D341Med (cell line): ENCODE measurements at regions not wholly inside any gene's neighbourhood (a gene's known extent, or its start where the extent isn't known, plus 50 kb on each side); places are given as distances from the start of the nearest gene placed in this dataset.
"Not testable (repeated sequence)": the region's sequence is repeated elsewhere in the genome, so short reads cannot be mapped to it uniquely, and the experiment has no call there.

Source experiments
- DNase-seq: peaks from one replicate; pipeline ENCODE4 v3.0.0; 2012; ENCODE audit warnings: low spot score

DNA sequence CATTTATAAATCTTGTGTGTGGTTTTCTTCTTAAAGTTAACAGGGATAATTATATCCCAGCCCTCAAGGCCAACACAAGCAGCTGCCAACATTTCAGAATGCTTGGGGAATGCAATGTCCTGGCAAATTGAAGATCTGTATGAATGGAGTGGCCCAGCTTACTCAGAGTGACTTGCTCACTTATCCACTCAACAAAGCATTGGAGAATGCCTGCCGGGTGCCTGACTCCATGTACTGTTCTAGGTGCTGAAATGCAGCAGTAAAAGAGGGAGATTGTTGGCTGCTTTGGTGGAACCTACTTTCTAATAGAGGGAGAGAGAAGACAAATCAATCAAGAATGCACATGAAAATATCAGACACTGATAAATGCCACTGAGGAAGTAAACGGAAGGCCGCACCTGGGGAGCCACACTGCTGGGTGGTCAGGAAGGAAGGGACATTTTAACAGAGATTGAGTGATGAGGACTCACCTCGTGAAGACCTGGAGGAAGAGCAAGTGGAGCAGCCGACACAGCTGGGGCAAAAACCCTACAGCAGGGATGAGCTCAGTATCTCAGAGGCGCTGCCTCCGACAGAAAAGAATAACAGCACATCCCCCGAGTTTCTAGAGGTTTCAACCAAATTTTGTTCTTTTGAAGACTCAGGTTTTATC is 61.2 kb upstream of the VASH1 start:
- DNase-seq = no peak

DNA sequence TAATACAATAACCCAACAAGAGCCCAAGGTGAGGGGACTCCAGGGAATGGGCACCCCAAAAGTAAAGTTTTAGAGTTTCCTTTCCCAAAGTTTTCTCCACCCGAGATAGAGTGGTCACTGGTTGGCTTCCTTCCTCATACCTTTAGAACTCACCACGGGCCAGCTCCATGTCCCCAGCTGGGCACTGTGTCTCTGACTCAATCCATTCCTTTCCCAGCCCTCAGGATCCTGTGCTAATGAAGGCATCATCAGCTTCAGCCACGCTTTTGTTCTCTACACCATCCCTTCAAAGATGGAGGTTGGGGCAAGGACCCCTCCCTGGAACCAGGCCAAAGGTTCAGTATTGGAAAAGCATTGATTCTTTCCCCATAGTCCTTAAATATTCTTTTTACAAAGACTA is 59.8 kb upstream of the VASH1 start:
- DNase-seq = no peak

DNA sequence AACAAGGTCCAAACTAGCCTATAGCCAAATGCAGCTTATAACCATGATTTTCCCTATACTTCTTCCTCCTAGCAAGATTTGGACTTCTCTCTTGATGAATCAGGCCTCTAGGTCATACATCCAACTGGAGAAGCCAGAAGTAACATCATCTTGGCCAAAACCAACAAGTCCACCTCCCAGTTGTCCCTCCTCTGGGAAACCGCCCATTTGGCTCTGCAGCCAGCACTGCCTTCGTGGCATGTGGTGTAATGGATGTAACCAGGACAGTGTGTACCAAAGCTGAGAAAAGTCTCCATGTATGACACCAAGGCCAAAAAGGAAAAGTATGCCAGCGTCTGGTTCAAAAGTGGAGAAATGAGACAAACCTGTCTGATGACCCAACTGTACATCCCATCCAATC is 59.3 kb upstream of the VASH1 start:
- no peak for DNase-seq

DNA sequence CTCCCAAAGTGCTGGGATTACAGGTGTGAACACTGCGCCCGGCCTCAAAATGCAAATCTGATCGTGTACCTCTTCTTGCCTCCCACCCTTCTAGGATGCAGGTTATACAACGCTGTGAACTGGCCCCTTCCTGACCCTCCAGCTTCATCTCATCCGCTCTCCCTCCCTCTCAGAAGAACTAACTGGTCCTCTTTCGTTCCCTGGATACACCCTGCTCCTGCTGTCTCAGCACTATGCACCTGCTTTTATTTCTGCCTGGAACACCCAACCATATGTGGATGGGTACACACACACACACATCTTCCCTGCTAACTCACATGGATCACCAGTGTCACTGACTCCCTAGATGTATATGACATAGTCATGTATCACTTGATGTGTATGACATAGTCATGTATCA is 56.1 kb upstream of the VASH1 start:
- DNase-seq = no peak

DNA sequence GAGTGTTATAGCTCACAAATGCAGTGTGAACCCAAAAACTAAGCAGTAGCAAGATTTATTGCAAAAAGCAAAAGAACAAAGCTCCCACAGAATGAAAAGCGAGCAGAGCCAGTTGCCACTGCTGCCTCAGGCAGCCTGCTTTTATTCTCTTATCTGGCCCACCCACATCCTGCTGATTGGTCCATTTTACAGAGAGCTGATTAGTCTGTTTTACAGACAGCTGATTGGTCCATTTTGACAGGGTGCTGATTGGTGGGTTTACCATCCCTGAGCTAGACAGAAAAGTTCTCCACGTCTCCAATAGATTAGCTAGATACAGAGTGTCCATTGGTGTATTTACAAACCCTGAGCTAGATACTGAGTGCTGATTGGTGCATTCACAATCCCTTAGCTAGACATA is 55.1 kb upstream of the VASH1 start:
- not testable (repeated sequence) for DNase-seq

DNA sequence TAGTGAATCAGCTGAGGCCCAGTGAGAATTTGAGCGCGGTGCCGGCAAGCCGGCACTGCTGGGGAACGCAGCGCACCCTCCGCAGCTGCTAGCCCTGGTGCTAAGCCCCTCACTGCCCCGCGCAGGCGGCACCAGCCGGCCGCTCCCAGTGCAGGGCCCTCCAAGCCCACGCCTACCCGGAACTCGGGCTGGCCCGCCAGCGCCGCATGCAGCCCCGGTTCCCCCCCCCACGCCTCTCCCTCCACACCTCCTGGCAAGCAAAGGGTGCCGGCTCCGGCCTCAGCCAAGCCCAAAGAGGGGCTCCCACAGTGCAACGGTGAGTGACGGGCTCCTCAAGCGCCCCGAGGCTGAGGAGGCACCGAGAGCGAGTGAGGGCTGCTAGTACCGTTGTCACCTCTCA is 54.5 kb upstream of the VASH1 start:
- DNase-seq = no peak

DNA sequence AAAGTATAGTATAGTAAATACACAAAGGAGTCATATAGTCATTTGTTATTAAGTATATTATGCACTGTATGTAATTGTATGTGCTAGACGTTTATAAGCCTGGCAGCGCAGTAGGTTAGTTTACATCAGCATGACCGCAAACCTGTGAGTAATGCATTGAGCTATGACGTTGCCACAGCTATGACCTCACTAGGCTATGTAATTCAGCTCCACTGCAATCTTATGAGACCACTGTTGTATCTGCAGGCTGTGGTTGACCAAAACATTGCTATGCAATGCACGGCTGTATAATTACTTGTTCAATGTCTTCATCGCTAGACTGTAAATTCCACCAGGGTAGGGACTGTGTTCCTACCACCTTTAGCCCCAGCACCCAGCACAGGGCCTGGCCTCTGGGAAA is 53.2 kb upstream of the VASH1 start:
- no peak for DNase-seq

DNA sequence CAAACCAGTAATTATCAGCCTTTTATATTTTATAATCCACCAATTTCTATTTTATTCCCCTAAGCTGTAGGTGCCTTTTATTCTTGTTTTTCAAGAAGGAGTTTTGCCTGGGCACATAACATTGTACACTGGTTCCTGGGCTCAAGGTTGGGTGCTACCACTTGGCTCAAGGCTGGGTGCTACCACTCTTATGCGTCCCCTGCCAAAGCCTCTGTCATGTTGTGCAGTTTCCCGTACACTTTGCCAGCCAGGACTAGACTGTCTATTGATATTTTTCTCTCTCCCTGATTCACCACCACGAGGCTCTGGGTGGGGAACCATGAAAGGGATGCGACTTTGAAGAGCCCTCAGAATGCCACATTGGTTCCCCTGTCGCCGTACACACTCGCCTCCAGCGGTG is 52.5 kb upstream of the VASH1 start:
- DNase-seq = no peak

DNA sequence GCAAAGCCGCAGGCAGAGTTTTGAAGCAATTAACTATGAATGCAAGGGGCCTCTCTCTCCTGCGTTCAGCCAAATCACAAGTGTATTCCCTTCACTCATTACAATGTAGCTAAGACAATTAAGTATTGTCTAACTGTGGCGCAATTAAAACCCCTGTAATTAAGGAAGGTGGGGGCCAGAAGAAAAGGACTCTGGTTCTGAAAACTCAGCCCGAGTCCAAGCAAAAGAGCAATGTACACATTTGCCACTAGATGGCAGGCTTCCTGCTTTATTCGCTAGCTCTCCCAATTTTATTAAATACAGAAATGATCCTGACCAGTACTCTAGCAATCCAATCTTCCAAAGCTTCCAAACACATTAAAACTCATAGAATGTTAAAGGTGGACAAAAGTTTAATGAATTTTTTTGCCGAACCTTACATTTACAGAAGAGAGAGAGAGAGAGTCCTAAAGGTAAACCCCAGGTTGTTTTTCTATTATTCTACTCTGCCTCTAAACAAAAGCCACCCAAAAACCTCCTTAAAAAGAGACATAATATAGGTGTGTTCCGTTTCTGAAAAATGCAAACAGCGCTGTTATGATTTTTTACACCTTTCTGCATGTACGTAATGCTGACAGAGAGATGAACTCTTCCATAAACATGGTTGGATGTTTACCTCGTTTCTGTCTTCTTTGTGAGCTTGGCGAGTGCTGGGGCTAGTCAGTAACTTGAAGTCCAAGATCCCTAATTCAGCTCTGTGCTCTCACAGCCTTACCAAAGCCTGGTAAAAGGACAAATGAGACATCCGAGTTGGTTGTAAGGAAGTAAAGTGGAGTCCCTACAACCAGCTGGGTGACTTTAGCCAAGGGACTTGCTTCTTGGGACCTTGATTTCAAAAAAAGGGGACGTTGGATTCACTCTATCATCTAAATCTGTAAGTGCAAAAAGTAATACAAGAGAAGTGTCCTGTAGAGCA is 50.9 kb upstream of the VASH1 start:
- peak; percentile 54 for DNase-seq
